ENCODE measurements at regions not wholly inside any gene's neighbourhood (a gene's known extent, or its start where the extent isn't known, plus 50 kb on each side); places are given as distances from the start of the nearest gene placed in this dataset.

- H3K4me3 ChIP-seq (ENCODE audit: low read length) = no peak overlapping the region
- peaks cover 43% of the 10 kb centered on the region for H3K4me1 ChIP-seq (ENCODE audit: control insufficient read depth, insufficient read depth, low read length)
- H3K27me3 ChIP-seq (ENCODE audit: control insufficient read depth, insufficient read depth, low read length) = no peaks in the 10 kb centered on the region
- no peaks in the 10 kb centered on the region for H3K9me3 ChIP-seq (ENCODE audit: control insufficient read depth, low read length)
- H3K36me3 ChIP-seq (ENCODE audit: control insufficient read depth, insufficient read depth, low read length) = no peaks in the 10 kb centered on the region
- no peak overlapping the region for H3K9ac ChIP-seq (ENCODE audit: low read length)
Measured at GRCh38 chr11:100632941-100633452, 54.1 kb upstream of the ARHGAP42 start.

GRCh38 chr11:100635194-100635593, 51.9 kb upstream of the ARHGAP42 start:
- H3K9me3 ChIP-seq (ENCODE audit: control insufficient read depth, low read length) = no peaks in the 10 kb centered on the region
- no peak overlapping the region for H3K4me3 ChIP-seq (ENCODE audit: low read length)
- peaks cover 52% of the 10 kb centered on the region for H3K4me1 ChIP-seq (ENCODE audit: control insufficient read depth, insufficient read depth, low read length)
- H3K9ac ChIP-seq (ENCODE audit: low read length) = no peak overlapping the region
- H3K27me3 ChIP-seq (ENCODE audit: control insufficient read depth, insufficient read depth, low read length) = no peaks in the 10 kb centered on the region
- H3K36me3 ChIP-seq (ENCODE audit: control insufficient read depth, insufficient read depth, low read length) = no peaks in the 10 kb centered on the region

GRCh38 chr11:100636536-100636935, 50.6 kb upstream of the ARHGAP42 start:
- H3K36me3 ChIP-seq (ENCODE audit: control insufficient read depth, insufficient read depth, low read length) = no peaks in the 10 kb centered on the region
- no peak overlapping the region for H3K4me3 ChIP-seq (ENCODE audit: low read length)
- H3K27me3 ChIP-seq (ENCODE audit: control insufficient read depth, insufficient read depth, low read length) = no peaks in the 10 kb centered on the region
- H3K4me1 ChIP-seq (ENCODE audit: control insufficient read depth, insufficient read depth, low read length) = peaks cover 42% of the 10 kb centered on the region
- no peak overlapping the region for H3K9ac ChIP-seq (ENCODE audit: low read length)
- no peaks in the 10 kb centered on the region for H3K9me3 ChIP-seq (ENCODE audit: control insufficient read depth, low read length)
